IMR-90 (cell line): ENCODE measurements at regions not wholly inside any gene's neighbourhood (a gene's known extent, or its start where the extent isn't known, plus 50 kb on each side); places are given as distances from the start of the nearest gene placed in this dataset.

Experiments
- BHLHE40 ChIP-seq: fragments of 150-350 bp; IDR thresholded peaks from 2 replicates; pipeline ENCODE4 v1.6.1; 2016; ENCODE audit warnings: mild to moderate bottlenecking, low read depth, low read length
- POLR2A ChIP-seq: IDR thresholded peaks from 2 replicates; pipeline ENCODE4 v1.6.1; 2012; ENCODE audit warnings: mild to moderate bottlenecking, low read depth, low read length
- RCOR1 ChIP-seq: IDR thresholded peaks from 2 replicates; pipeline ENCODE4 v1.6.1; 2012; ENCODE audit warnings: mild to moderate bottlenecking, low read length, improper control_type of control experiment; ENCODE audit not compliant: insufficient replicate concordance
- RFX5 ChIP-seq: IDR thresholded peaks from 2 replicates; pipeline ENCODE4 v1.8.0; 2012; ENCODE audit warnings: low read depth, mild to moderate bottlenecking, low read length, moderate library complexity
- TF ChIP-seq, protein P1 (sequence below): conservative IDR thresholded peaks from 2 replicates; pipeline ENCODE4 v1.5.1; 2012; ENCODE audit warnings: mild to moderate bottlenecking, low read depth, low read length, improper control_type of control experiment

DNA sequence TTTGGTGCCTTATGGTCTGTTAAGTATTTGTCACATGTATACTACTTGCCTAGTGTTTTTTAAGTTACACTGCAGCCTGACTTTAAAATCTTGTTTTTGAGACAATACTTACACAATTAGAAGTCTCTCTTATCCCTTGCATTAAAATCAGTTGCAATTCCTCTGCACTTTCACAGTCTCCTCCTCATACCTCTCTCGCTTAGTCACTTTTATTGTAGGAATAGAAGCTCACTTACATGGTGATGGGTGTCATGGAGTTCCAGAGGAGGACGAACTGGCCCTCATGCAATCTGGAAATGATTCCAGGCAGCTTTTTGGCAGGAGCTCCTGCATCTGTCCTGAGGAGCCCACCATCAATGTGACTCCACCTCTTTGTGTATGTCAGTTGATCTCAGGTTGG lies 238.4 kb upstream of the TBC1D5 start:
- no peak for TF ChIP-seq BHLHE40
- TF ChIP-seq, protein P1, sequence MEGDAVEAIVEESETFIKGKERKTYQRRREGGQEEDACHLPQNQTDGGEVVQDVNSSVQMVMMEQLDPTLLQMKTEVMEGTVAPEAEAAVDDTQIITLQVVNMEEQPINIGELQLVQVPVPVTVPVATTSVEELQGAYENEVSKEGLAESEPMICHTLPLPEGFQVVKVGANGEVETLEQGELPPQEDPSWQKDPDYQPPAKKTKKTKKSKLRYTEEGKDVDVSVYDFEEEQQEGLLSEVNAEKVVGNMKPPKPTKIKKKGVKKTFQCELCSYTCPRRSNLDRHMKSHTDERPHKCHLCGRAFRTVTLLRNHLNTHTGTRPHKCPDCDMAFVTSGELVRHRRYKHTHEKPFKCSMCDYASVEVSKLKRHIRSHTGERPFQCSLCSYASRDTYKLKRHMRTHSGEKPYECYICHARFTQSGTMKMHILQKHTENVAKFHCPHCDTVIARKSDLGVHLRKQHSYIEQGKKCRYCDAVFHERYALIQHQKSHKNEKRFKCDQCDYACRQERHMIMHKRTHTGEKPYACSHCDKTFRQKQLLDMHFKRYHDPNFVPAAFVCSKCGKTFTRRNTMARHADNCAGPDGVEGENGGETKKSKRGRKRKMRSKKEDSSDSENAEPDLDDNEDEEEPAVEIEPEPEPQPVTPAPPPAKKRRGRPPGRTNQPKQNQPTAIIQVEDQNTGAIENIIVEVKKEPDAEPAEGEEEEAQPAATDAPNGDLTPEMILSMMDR: no peak
- TF ChIP-seq RCOR1: no peak
- no peak for TF ChIP-seq POLR2A
- no peak for TF ChIP-seq RFX5
